ENCODE measurements at regions not wholly inside any gene's neighbourhood (a gene's known extent, or its start where the extent isn't known, plus 50 kb on each side); places are given as distances from the start of the nearest gene placed in this dataset.

- H3K4me1 ChIP-seq: no peaks in the 10 kb centered on the region
Observed at GRCh38 chr14:42947991-42948390, 1341.3 kb downstream of the LRFN5 start.

DNA sequence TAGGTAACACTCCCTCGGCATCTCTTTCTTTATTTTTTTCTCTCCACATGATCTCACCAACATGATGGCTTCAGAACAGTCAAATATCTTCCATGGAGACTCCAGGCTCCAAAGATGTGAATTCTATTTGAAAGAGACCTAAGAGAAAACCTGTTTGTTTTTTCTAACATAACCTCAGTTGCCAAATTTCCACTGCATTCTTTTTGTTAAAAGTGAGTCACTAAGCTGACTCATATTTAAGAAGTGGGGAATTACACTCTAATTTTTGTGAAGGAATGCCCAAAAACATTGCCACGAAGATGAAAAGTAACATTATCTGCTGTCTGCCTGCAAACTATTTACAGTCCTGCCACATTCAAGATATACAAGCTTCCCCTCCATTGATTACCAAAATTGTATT, 1337.6 kb downstream of the LRFN5 start:
- Histone ChIP-seq H3K4me3 (no peak overlapping the region), H3K27ac (no peak overlapping the region), H3K27me3 (no peaks in the 10 kb centered on the region), H3K36me3 (no peaks in the 10 kb centered on the region), H3K9me3 (peaks cover 0 to 5% (median 0%) of the 10 kb centered on the region in 12 donors), H3K4me1 (no peaks in the 10 kb centered on the region)
- DNase-seq (no peak), ATAC-seq (no peak)
- TF ChIP-seq POLR2A (IDR thresholded peaks at IDR 0.05): no peak
- TF ChIP-seq, protein P1, sequence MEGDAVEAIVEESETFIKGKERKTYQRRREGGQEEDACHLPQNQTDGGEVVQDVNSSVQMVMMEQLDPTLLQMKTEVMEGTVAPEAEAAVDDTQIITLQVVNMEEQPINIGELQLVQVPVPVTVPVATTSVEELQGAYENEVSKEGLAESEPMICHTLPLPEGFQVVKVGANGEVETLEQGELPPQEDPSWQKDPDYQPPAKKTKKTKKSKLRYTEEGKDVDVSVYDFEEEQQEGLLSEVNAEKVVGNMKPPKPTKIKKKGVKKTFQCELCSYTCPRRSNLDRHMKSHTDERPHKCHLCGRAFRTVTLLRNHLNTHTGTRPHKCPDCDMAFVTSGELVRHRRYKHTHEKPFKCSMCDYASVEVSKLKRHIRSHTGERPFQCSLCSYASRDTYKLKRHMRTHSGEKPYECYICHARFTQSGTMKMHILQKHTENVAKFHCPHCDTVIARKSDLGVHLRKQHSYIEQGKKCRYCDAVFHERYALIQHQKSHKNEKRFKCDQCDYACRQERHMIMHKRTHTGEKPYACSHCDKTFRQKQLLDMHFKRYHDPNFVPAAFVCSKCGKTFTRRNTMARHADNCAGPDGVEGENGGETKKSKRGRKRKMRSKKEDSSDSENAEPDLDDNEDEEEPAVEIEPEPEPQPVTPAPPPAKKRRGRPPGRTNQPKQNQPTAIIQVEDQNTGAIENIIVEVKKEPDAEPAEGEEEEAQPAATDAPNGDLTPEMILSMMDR (IDR thresholded peaks at IDR 0.05): no peak
- intact Hi-C loops (cut with DNase I): no loop called here
- 70 to 75% (median 73%) methylated on average over 2 of the region's 2 CpGs for WGBS, 4 donors

More at GRCh38 chr14:42947991-42948390, 1341.3 kb downstream of the LRFN5 start:
- DNase-seq: no peak
- intact Hi-C loops (cut with DNase I): no loop called here
- Histone ChIP-seq H3K27ac (no peak overlapping the region), H3K4me3 (no peak overlapping the region), H3K9me3 (peaks cover 0 to 12% (median 3%) of the 10 kb centered on the region in 12 donors), H3K36me3 (no peaks in the 10 kb centered on the region), H3K27me3 (no peaks in the 10 kb centered on the region)
- no peak for ATAC-seq
- TF ChIP-seq, protein P1 (IDR thresholded peaks at IDR 0.05): no peak
- TF ChIP-seq POLR2A (IDR thresholded peaks at IDR 0.05): no peak

DNA sequence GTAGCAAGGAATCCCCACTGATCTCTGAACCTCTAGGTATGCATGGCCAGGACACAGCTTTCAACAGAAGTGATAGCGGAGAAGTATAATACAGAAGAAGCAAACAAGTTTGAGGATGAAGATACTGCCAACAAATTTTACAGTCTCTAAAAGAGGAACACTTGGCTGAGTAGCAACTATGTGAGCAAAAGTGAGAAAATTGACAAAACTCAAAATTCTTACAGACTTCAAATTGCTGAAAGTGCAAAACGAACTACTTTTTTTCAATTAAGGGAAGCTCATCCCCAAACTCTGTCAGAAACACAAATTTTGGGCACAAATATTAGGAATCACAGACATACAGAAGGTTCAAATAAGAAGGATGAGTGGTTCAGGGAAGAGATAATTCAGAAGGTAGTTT, 1324.6 kb downstream of the LRFN5 start:
- H3K36me3 ChIP-seq: no peaks in the 10 kb centered on the region
- intact Hi-C loops (cut with DNase I): no loop called here
- no peaks in the 10 kb centered on the region for H3K4me1 ChIP-seq
- H3K4me3 ChIP-seq: no peak overlapping the region
- no peak for TF ChIP-seq POLR2A (IDR thresholded peaks at IDR 0.05)
- TF ChIP-seq, protein P1 (IDR thresholded peaks at IDR 0.05): no peak
- DNase-seq (no peak), ATAC-seq (no peak)
- no peak overlapping the region for H3K27ac ChIP-seq
- peaks cover 0 to 6% (median 0%) of the 10 kb centered on the region in 12 donors for H3K9me3 ChIP-seq
- H3K27me3 ChIP-seq: no peaks in the 10 kb centered on the region
- WGBS, 4 donors: 70 to 80% (median 75%) methylated on average over 2 of the region's 2 CpGs

- H3K9me3 ChIP-seq: peaks cover 0 to 9% (median 0%) of the 10 kb centered on the region in 12 donors
- WGBS, 4 donors: 24 to 47% (median 36%) methylated on average over 4 to 5 of the region's 5 CpGs
- intact Hi-C loops (cut with DNase I): no loop called here
Observed at GRCh38 chr14:42929806-42930480, 1323.3 kb downstream of the LRFN5 start.

More at GRCh38 chr14:42929806-42930480, 1323.3 kb downstream of the LRFN5 start:
- no peaks in the 10 kb centered on the region for H3K36me3 ChIP-seq
- no peaks in the 10 kb centered on the region for H3K4me1 ChIP-seq
- no peaks in the 10 kb centered on the region for H3K27me3 ChIP-seq
- H3K4me3 ChIP-seq: no peak overlapping the region
- DNase-seq: peak in 1 of 5 donors; percentile 46
- no peak overlapping the region for H3K27ac ChIP-seq
- peak in 1 of 4 donors; percentile 39 for ATAC-seq
- TF ChIP-seq, protein P1 (IDR thresholded peaks at IDR 0.05): no peak
- TF ChIP-seq POLR2A (IDR thresholded peaks at IDR 0.05): no peak
